GM23338 (cell line): ENCODE measurements at regions not wholly inside any gene's neighbourhood (a gene's known extent, or its start where the extent isn't known, plus 50 kb on each side); places are given as distances from the start of the nearest gene placed in this dataset.

Experiments used
- ATAC-seq: fragments of 200-7000 bp; cut with Tn5 transposase; 3 replicates; pipeline ENCODE4 v1.9.1; 2020
- DNase-seq: peaks from one replicate; pipeline ENCODE4 v3.0.0-alpha.2; 2015; ENCODE audit warnings: low spot score
- H2AFZ ChIP-seq: fragments of 200-600 bp; sonication (generic); 2 replicates; pipeline ENCODE4 v1.8.0; 2016; ENCODE audit warnings: antibody characterized with exemption, mild to moderate bottlenecking, moderate library complexity
- H3F3A ChIP-seq: fragments of 200-600 bp; sonication (generic); replicated peaks from 2 replicates; pipeline ENCODE4 v1.8.0; 2017; ENCODE audit warnings: antibody characterized with exemption, mixed run types, low read depth
- H3K27ac ChIP-seq: fragments of 200-600 bp; sonication (generic); 2 replicates; pipeline ENCODE4 v1.6.1; 2016; ENCODE audit warnings: low read depth
- H3K27me3 ChIP-seq: fragments of 200-600 bp; sonication (generic); 2 replicates; pipeline ENCODE4 v1.8.0; 2016; ENCODE audit warnings: mild to moderate bottlenecking, mixed run types, moderate library complexity; ENCODE audit not compliant: insufficient read depth
- H3K36me3 ChIP-seq: fragments of 200-600 bp; sonication (generic); 2 replicates; pipeline ENCODE4 v1.8.0; 2016; ENCODE audit warnings: mild to moderate bottlenecking; ENCODE audit not compliant: insufficient read depth
- H3K4me1 ChIP-seq: fragments of 200-600 bp; sonication (generic); 2 replicates; pipeline ENCODE4 v1.8.0; 2016; ENCODE audit warnings: mild to moderate bottlenecking, moderate library complexity; ENCODE audit not compliant: insufficient read depth
- H3K4me2 ChIP-seq: fragments of 200-600 bp; sonication (generic); 2 replicates; pipeline ENCODE4 v1.7.1; 2017; ENCODE audit warnings: mixed run types
- H3K4me3 ChIP-seq: fragments of 200-600 bp; sonication (generic); 2 replicates; pipeline ENCODE4 v1.6.1; 2016; ENCODE audit warnings: mixed run types
- H3K79me2 ChIP-seq: fragments of 200-600 bp; sonication (generic); replicated peaks from 2 replicates; pipeline ENCODE4 v1.8.0; 2017; ENCODE audit warnings: mild to moderate bottlenecking; ENCODE audit not compliant: insufficient read depth
- H3K9me2 ChIP-seq: fragments of 200-600 bp; sonication (generic); 2 replicates; pipeline ENCODE4 v1.8.0; 2017; ENCODE audit not compliant: insufficient read depth
- H4K20me1 ChIP-seq: fragments of 200-600 bp; sonication (generic); replicated peaks from 2 replicates; pipeline ENCODE4 v1.8.0; 2017; ENCODE audit warnings: mild to moderate bottlenecking; ENCODE audit not compliant: insufficient read depth
- H3K27ac Mint-ChIP-seq: 2 replicates; pipeline ENCODE4 v1.8.0; 2020; ENCODE audit warnings: inconsistent platforms, mild to moderate bottlenecking, moderate library complexity, mixed read lengths
- H3K27me3 Mint-ChIP-seq: 3 replicates; pipeline ENCODE4 v1.8.0; 2022; ENCODE audit warnings: low read depth, mild to moderate bottlenecking, moderate library complexity, mixed read lengths, inconsistent platforms; ENCODE audit not compliant: insufficient read depth, poor library complexity
- H3K36me3 Mint-ChIP-seq: 3 replicates; pipeline ENCODE4 v1.8.0; 2021; ENCODE audit warnings: low read depth, mild to moderate bottlenecking, inconsistent platforms, moderate library complexity, mixed read lengths
- H3K4me1 Mint-ChIP-seq: 3 replicates; pipeline ENCODE4 v1.8.0; 2020; ENCODE audit warnings: mild to moderate bottlenecking, inconsistent platforms, mixed read lengths
- H3K4me3 Mint-ChIP-seq: 3 replicates; pipeline ENCODE4 v1.8.0; 2021; ENCODE audit warnings: moderate library complexity, mild to moderate bottlenecking, inconsistent platforms, mixed read lengths
- H3K9me3 Mint-ChIP-seq: 3 replicates; pipeline ENCODE4 v1.8.0; 2020; ENCODE audit warnings: moderate library complexity, mild to moderate bottlenecking, inconsistent platforms, mixed read lengths
- CREB1 ChIP-seq: fragments of 250-450 bp; sonication (Bioruptor Pico); IDR thresholded peaks from 2 replicates; pipeline ENCODE4 v1.5.0; 2020; ENCODE audit warnings: low read depth, mild to moderate bottlenecking, moderate library complexity
- EZH2phosphoT487 ChIP-seq: fragments of 200-600 bp; sonication (generic); IDR thresholded peaks from one replicate; pipeline ENCODE4 v1.8.1; 2018; ENCODE audit warnings: antibody characterized with exemption; ENCODE audit not compliant: unreplicated experiment
- JUNB ChIP-seq: IDR thresholded peaks from one replicate; pipeline ENCODE4 v1.6.1; 2016; ENCODE audit warnings: antibody characterized with exemption; ENCODE audit not compliant: unreplicated experiment
- NANOG ChIP-seq: IDR thresholded peaks from 2 replicates; pipeline ENCODE4 v1.6.1; 2016; ENCODE audit warnings: antibody characterized with exemption, borderline replicate concordance
- POLR2AphosphoS5 ChIP-seq: IDR thresholded peaks from 2 replicates; pipeline ENCODE4 v1.6.1; 2016; ENCODE audit warnings: antibody characterized with exemption, low read depth
- REST ChIP-seq: IDR thresholded peaks from one replicate; pipeline ENCODE4 v1.6.1; 2018; ENCODE audit warnings: antibody characterized with exemption; ENCODE audit not compliant: unreplicated experiment
- STAT1 ChIP-seq: IDR thresholded peaks from one replicate; pipeline ENCODE4 v1.6.1; 2016; ENCODE audit warnings: antibody characterized with exemption; ENCODE audit not compliant: unreplicated experiment
- ZNF114 ChIP-seq: fragments of 250-450 bp; sonication (Bioruptor Pico); IDR thresholded peaks from 2 replicates; pipeline ENCODE4 v1.5.0; 2020; ENCODE audit warnings: mild to moderate bottlenecking, moderate library complexity
- ZNF331 ChIP-seq: fragments of 250-450 bp; sonication (Bioruptor Pico); IDR thresholded peaks from 2 replicates; pipeline ENCODE4 v1.5.0; 2020; ENCODE audit warnings: low read depth, mild to moderate bottlenecking, moderate library complexity
- TF ChIP-seq, protein P1 (sequence below), 2 experiments: fragments of 200-600 bp in 1 of 2; sonication (generic) in 1 of 2; conservative IDR thresholded peaks; 2 replicates each; pipeline versions ENCODE4 v1.5.1 to v1.6.1; 2016 to 2017; ENCODE audit warnings: antibody characterized with exemption in 2 of 2, low read depth in 2 of 2, mild to moderate bottlenecking in 2 of 2, moderate library complexity in 1 of 2
- TF ChIP-seq, protein P2 (sequence below): IDR thresholded peaks from 2 replicates; pipeline ENCODE4 v1.6.1; 2016; ENCODE audit warnings: antibody characterized with exemption

- no peaks in the 10 kb centered on the region for H4K20me1 ChIP-seq
- Mint-ChIP-seq H3K27me3 (peaks cover 2% of the 10 kb centered on the region), H3K36me3 (no peaks in the 10 kb centered on the region), H3K9me3 (no peaks in the 10 kb centered on the region), H3K4me3 (no peak overlapping the region), H3K4me1 (no peaks in the 10 kb centered on the region), H3K27ac (no peak overlapping the region)
- DNase-seq (no peak), ATAC-seq (no peak)
- no peak overlapping the region for H3K27ac ChIP-seq
- H3F3A ChIP-seq, result no peaks in the 10 kb centered on the region
- H3K4me1 ChIP-seq, result no peaks in the 10 kb centered on the region
- no peak overlapping the region for H2AFZ ChIP-seq
- H3K4me3 ChIP-seq, result no peak overlapping the region
- TF ChIP-seq ZNF331 (CRISPR knock-in tag), result no peak
- H3K9me2 ChIP-seq, result no peaks in the 10 kb centered on the region; the same call in none of the 2 replicates
- no peaks in the 10 kb centered on the region for H3K79me2 ChIP-seq
- no peaks in the 10 kb centered on the region for H3K27me3 ChIP-seq
- no peaks in the 10 kb centered on the region for H3K36me3 ChIP-seq
- H3K4me2 ChIP-seq, result no peak overlapping the region
These were observed 428.2 kb downstream of the ATP23 start for GRCh38 chr12:58369576-58369975.

GRCh38 chr12:58372298-58372697 is 430.9 kb downstream of the ATP23 start:
- Histone ChIP-seq H3K79me2 (no peaks in the 10 kb centered on the region), H3F3A (no peaks in the 10 kb centered on the region), H4K20me1 (no peaks in the 10 kb centered on the region), H3K4me3 (no peak overlapping the region), H3K4me2 (no peak overlapping the region), H3K4me1 (no peaks in the 10 kb centered on the region), H2AFZ (no peak overlapping the region), H3K27me3 (no peaks in the 10 kb centered on the region), H3K36me3 (no peaks in the 10 kb centered on the region), H3K27ac (no peak overlapping the region), H3K9me2 (no peaks in the 10 kb centered on the region; the same call in 1 of the 2 replicates)
- no peak overlapping the region for H3K4me3 Mint-ChIP-seq
- no peaks in the 10 kb centered on the region for H3K9me3 Mint-ChIP-seq
- no peak overlapping the region for H3K27ac Mint-ChIP-seq
- no peaks in the 10 kb centered on the region for H3K4me1 Mint-ChIP-seq
- ATAC-seq (no peak), DNase-seq (no peak)
- H3K36me3 Mint-ChIP-seq, result no peaks in the 10 kb centered on the region
- no peaks in the 10 kb centered on the region for H3K27me3 Mint-ChIP-seq
- TF ChIP-seq, protein P1, sequence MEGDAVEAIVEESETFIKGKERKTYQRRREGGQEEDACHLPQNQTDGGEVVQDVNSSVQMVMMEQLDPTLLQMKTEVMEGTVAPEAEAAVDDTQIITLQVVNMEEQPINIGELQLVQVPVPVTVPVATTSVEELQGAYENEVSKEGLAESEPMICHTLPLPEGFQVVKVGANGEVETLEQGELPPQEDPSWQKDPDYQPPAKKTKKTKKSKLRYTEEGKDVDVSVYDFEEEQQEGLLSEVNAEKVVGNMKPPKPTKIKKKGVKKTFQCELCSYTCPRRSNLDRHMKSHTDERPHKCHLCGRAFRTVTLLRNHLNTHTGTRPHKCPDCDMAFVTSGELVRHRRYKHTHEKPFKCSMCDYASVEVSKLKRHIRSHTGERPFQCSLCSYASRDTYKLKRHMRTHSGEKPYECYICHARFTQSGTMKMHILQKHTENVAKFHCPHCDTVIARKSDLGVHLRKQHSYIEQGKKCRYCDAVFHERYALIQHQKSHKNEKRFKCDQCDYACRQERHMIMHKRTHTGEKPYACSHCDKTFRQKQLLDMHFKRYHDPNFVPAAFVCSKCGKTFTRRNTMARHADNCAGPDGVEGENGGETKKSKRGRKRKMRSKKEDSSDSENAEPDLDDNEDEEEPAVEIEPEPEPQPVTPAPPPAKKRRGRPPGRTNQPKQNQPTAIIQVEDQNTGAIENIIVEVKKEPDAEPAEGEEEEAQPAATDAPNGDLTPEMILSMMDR (conservative IDR thresholded peaks at IDR 0.05; ENCODE audit: low read depth in 2 of 2), result no peak
- no peak for TF ChIP-seq EZH2phosphoT487
- TF ChIP-seq CREB1 (CRISPR knock-in tag), result no peak
- no peak for TF ChIP-seq REST
- no peak for TF ChIP-seq JUNB
- TF ChIP-seq ZNF114 (CRISPR knock-in tag), result no peak
- TF ChIP-seq NANOG, result no peak
- TF ChIP-seq ZNF331 (CRISPR knock-in tag), result no peak
- TF ChIP-seq STAT1, result no peak
- TF ChIP-seq, protein P2, sequence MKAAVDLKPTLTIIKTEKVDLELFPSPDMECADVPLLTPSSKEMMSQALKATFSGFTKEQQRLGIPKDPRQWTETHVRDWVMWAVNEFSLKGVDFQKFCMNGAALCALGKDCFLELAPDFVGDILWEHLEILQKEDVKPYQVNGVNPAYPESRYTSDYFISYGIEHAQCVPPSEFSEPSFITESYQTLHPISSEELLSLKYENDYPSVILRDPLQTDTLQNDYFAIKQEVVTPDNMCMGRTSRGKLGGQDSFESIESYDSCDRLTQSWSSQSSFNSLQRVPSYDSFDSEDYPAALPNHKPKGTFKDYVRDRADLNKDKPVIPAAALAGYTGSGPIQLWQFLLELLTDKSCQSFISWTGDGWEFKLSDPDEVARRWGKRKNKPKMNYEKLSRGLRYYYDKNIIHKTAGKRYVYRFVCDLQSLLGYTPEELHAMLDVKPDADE, result no peak
- TF ChIP-seq POLR2AphosphoS5, result no peak
